GM03348 (cell line): ENCODE measurements at regions not wholly inside any gene's neighbourhood (a gene's known extent, or its start where the extent isn't known, plus 50 kb on each side); places are given as distances from the start of the nearest gene placed in this dataset.
"Not testable (repeated sequence)": the region's sequence is repeated elsewhere in the genome, so short reads cannot be mapped to it uniquely, and the experiment has no call there.

Experiments used
- DNase-seq: peaks from one replicate; pipeline ENCODE4 v3.0.0; 2012; ENCODE audit warnings: low spot score

DNA sequence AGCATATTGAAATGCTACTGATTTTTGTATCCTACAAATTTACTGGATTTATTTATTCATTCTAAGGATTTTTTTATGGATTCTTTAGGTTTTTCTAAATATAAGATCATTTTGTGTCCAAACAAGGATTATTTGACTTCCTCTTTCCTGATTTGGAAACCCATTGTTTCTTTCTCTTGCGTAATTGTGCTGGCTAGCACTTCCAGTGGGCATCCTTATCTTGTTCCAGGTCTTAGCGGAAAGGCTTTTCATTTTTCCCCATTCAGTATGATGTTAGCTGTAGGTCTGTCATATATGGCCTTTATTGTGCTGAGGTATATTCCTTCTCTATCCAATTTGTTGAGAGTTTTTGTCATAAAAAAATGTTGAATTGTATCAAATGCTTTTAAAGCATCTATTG is 57.2 kb upstream of the RHOJ start:
- DNase-seq = no peak

DNA sequence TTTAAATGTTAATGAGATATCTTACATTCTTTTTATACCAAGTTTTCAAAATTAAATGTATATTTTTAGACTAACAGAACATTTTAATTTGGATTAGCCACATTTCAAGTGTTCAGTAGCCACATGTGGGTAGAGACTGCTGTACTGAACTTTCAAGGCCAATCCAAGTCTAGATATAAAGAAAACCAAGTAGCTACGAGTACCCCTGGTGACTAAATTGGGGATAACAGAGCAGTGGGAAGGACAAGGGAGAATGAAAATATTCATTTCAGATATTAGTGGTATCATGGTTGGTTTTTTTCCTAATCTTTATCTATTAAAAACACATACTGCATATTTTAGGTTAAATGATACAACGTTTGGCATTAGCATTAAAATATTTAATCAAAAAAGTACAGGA is 69.4 kb upstream of the RHOJ start:
- peak; percentile 23 for DNase-seq

DNA sequence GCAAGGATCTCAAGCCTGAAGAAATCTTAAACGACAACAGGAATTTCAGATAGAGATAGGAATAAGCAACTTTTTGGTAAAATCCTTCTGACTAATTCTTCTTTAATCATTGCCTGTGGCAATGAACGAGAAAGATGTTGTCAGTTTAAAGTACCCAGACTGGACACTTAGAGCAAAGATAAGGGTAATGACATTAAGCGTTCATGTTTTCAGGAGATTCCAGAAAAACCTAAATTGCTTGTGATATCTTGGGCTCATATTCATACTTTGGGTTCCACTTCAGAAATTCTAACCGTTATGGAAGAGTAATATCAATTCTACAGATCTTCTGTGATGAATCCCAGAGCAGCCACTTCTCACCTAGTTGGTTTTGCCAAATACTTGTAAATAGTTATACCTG is 73.7 kb upstream of the RHOJ start:
- DNase-seq = no peak

DNA sequence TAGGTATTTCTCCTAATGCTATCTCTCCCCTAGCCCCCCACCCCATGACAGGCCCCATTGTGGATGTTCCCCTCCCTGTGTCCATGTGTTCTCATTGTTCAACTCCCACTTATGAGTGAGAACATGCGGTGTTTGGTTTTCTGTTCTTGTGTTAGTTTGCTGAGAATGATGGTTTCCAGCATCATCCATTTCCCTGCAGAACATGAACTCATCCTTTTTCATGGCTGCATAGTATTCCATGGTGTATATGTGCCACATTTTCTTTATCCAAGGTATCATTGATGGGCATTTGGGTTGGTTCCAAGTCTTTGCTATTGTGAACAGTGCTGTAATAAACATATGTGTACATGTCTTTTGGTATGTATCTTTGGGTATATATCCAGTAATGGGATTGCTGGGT is 61.2 kb upstream of the KCNH5 start:
- not testable (repeated sequence) for DNase-seq

DNA sequence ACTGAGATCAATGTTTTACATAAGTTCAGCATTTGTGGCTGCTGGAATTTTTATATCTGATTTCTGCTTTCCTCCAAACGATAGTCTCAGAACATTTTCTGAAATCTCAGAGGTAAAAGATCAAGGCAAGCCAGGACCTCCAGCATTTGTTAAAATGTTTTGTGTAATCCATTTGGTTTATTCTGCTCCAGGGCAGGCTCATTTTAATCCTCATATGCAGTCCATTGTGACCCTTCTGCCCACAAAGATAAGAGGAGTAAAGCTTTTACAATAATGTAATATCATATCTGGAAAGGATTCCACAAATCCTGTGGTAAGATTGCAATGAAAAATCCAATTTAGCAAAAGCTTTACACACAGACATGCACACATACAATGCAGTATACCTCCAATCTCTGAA is 55.3 kb upstream of the KCNH5 start:
- no peak for DNase-seq

DNA sequence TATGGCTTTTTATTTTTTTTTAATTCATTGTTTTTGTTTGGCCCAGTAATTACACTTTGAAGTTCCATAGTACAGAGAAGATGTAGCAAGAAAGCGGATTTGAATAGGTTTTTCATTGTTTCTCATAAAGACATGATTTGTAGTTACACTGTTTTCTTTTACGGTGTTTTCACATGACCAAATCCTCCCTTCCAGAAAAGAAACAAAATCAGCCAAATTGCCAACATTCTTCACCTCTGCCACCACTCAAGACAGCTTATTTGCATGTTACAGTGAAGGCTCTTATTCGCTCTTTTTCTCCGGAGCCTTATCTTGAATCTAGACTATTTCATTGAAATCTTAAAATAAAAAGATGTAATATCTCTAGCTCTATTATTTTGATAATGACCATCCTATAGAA is 50.9 kb upstream of the KCNH5 start:
- no peak for DNase-seq
